ENCODE measurements at regions not wholly inside any gene's neighbourhood (a gene's known extent, or its start where the extent isn't known, plus 50 kb on each side); places are given as distances from the start of the nearest gene placed in this dataset.
"Not testable (repeated sequence)": the region's sequence is repeated elsewhere in the genome, so short reads cannot be mapped to it uniquely, and the experiment has no call there.

DNA sequence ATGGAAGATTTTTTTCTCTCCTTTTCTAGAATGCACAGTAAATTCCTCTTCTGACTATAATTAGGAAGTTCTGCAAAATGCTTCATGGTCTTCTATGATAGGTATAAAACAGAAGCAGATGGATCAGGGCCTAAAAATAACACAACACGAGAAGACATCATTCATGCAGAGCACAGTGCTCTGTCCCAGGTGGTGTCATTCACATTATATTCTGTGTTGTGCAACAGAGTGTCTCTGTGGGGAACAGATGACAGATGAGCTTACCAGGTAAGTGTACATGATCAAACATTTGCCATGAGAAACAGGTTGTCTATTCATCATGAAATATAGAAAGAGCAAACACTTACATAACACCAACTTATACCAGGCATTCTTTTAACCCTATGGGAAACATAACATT is 288.3 kb downstream of the KCTD12 start:
- H3K27ac ChIP-seq, result no peak overlapping the region
- TF ChIP-seq, protein P1, sequence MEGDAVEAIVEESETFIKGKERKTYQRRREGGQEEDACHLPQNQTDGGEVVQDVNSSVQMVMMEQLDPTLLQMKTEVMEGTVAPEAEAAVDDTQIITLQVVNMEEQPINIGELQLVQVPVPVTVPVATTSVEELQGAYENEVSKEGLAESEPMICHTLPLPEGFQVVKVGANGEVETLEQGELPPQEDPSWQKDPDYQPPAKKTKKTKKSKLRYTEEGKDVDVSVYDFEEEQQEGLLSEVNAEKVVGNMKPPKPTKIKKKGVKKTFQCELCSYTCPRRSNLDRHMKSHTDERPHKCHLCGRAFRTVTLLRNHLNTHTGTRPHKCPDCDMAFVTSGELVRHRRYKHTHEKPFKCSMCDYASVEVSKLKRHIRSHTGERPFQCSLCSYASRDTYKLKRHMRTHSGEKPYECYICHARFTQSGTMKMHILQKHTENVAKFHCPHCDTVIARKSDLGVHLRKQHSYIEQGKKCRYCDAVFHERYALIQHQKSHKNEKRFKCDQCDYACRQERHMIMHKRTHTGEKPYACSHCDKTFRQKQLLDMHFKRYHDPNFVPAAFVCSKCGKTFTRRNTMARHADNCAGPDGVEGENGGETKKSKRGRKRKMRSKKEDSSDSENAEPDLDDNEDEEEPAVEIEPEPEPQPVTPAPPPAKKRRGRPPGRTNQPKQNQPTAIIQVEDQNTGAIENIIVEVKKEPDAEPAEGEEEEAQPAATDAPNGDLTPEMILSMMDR (conservative IDR thresholded peaks at IDR 0.05), result no peak

DNA sequence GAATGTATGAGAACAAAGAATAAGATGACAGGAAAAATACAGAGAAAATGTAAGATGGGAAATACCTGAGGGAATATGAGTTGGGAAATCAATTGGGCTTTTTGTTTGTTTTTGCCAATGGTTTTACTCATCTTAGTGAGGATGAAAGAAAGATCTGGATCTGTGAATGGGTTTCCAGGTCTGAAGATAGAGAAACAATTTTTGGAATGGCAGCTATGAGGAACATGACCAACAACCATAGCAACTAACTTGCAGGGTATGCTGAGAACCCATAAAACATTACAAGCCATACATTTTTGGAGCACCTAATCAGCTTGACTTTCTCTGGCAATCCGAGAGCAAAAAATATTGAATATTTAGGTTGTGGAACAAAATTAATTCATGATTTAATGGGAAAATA is 290.0 kb downstream of the KCTD12 start:
- TF ChIP-seq, protein P1 (conservative IDR thresholded peaks at IDR 0.05), result no peak

DNA sequence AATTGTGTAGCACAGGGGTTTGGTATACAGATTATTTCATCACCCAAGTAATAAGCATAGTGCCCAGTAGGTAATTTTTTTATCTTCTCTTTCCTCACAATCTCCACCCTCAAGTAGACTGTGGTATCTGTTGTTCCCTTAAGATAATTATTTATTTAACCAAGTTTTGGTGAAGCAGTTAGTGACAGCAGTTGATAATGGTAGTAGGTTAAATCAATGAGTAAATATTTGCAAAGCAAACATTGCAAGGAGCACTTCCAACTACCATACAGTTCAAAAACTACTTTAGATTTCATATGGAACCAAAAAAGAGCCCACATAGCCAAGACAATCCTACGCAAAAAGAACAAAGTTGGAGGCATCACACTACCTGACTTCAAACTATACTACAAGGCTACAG is 291.8 kb downstream of the KCTD12 start:
- TF ChIP-seq, protein P1 (conservative IDR thresholded peaks at IDR 0.05), result no peak
- no peak overlapping the region for H3K27ac ChIP-seq

More for the DNA sequence above, 290.0 kb downstream of the KCTD12 start:
- no peak overlapping the region for H3K27ac ChIP-seq

DNA sequence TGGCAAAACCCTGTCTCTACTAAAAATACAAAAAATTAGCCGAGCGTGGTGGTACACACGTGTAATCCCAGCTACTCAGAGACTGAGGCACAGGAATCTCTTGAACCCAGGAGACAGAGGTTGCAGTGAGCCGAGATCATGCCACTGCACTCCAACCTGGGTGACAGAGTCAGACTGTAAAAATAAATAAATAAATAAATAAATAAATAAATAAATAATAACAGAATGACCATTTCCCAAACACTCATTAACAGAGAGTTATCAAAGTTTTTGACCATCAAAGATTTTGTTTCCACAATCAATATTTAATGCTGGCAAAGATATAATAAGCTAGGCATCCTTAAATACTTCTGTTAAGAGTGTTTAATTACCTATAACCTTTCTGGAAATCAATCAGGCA is 299.4 kb downstream of the KCTD12 start:
- H3K27ac ChIP-seq, result no peak overlapping the region
- TF ChIP-seq, protein P1 (conservative IDR thresholded peaks at IDR 0.05), result no peak

DNA sequence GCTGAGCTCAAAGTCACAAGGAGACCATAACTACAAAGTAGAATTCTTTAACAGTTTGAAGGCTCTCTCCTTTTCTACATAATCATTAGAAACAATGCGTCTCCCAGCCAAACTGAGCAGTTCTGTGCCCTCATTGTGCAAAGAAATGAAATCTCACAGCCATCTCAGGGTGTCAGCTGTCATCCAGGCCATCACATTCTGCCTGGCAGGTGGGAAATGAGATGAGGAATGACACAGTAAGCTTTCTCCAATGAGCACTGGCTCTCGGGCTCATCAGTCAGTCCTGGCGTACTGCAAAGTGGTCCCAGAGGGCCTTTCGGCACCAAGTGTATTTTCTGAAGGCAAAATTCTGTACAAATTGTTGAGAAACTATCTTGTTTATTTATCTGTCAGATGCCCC is 306.5 kb downstream of the KCTD12 start:
- TF ChIP-seq, protein P1 (conservative IDR thresholded peaks at IDR 0.05), result no peak
- no peak overlapping the region for H3K27ac ChIP-seq

GRCh38 chr13:76575634-76576033 is 310.6 kb downstream of the KCTD12 start:
- not testable (repeated sequence) for H3K27ac ChIP-seq

GRCh38 chr13:76570510-76570971 is 315.7 kb downstream of the KCTD12 start:
- TF ChIP-seq, protein P1 (conservative IDR thresholded peaks at IDR 0.05), result no peak
- no peak overlapping the region for H3K27ac ChIP-seq

DNA sequence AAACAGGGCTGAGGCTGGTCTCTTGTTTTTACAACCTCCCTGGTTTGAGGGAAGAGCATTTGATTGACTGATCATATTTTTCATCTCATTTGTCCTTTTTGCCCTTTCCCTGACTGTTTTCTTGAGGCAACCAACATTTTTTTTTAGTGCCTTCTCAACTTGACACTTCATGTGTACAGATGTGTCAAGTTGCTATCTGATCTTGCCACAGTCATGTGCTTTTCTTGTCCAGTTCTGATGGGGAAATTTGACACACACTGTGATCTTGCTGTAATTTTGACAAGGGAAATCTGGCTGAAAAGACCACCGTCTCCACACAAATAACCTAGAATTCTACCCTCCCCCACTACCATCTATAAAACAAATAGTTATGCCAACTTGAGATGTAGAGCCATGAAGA is 329.6 kb downstream of the KCTD12 start:
- TF ChIP-seq, protein P1 (conservative IDR thresholded peaks at IDR 0.05), result no peak
- no peak overlapping the region for H3K27ac ChIP-seq

Data from VCaP (cell line).